HFF-Myc (cell line): ENCODE measurements at regions not wholly inside any gene's neighbourhood (a gene's known extent, or its start where the extent isn't known, plus 50 kb on each side); places are given as distances from the start of the nearest gene placed in this dataset.
"Not testable (repeated sequence)": the region's sequence is repeated elsewhere in the genome, so short reads cannot be mapped to it uniquely, and the experiment has no call there.

Experiments used
- DNase-seq: peaks from one replicate; pipeline ENCODE4 v3.0.0-alpha.2; 2011; ENCODE audit warnings: low read depth; ENCODE audit errors: extremely low read depth
- H3K4me3 ChIP-seq: replicated peaks from 2 replicates; pipeline ENCODE4 v1.5.1; 2011; ENCODE audit warnings: low read depth, mild to moderate bottlenecking, control low read depth, low read length
- TF ChIP-seq, protein P1 (sequence below): IDR thresholded peaks from 2 replicates; pipeline ENCODE4 v1.5.1; 2012; ENCODE audit warnings: mild to moderate bottlenecking, low read depth, low read length, control low read depth; ENCODE audit errors: missing control alignments

DNA sequence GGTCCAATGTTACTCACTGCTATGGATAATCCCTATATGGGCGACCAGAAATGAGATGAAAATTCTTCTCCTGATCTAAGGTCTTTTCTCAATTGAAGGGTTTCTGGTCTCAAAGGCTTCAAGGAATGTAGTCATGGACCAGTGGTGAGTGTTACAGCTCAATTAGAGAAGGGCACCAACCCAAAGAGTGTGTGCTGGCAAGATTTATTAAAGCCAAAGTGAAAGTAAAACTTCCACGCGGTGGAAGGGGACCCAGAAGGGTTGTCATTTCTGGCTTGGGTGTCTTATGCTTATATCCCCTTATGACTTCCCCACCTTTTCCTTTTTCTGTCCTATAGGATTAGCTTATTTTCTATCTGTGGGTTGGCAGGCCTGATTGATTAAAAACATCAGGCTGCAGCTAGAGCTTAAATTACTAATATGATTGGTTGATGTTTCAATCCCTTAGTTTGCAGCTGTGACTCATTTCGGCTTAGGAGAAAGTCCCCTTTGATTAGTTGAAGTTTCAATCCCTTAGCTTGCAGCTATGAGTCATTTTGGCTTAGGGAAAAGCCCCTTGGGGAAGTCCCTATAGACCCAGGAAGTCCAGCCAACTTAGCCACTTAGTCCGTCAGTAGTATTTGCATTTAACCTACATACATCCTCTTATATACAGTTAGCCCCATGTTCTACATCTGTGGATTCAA lies 179.5 kb upstream of the NLGN4Y start:
- H3K4me3 ChIP-seq: no peak overlapping the region
- DNase-seq: peak; percentile 4
- TF ChIP-seq, protein P1, sequence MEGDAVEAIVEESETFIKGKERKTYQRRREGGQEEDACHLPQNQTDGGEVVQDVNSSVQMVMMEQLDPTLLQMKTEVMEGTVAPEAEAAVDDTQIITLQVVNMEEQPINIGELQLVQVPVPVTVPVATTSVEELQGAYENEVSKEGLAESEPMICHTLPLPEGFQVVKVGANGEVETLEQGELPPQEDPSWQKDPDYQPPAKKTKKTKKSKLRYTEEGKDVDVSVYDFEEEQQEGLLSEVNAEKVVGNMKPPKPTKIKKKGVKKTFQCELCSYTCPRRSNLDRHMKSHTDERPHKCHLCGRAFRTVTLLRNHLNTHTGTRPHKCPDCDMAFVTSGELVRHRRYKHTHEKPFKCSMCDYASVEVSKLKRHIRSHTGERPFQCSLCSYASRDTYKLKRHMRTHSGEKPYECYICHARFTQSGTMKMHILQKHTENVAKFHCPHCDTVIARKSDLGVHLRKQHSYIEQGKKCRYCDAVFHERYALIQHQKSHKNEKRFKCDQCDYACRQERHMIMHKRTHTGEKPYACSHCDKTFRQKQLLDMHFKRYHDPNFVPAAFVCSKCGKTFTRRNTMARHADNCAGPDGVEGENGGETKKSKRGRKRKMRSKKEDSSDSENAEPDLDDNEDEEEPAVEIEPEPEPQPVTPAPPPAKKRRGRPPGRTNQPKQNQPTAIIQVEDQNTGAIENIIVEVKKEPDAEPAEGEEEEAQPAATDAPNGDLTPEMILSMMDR: no peak

DNA sequence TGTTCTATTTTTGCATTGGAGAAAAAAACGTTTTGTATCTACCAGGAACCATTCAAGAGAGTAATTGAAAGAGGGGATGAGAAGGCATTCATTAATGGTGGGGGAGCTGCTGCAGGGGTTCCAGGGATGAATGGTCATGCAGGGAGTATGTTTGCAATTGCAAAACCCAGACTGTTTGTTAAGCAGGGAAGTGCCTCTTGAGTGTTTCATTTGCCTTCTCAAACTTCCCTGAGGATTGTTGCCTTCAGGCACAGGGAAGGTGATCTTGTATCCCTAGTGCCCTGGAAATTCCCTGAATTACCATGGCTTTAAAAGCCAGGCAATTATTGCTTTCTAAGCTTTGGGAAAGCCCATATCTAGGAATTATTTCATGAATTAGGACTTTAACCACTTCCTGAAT lies 172.7 kb upstream of the NLGN4Y start:
- no peak for DNase-seq
- H3K4me3 ChIP-seq: no peak overlapping the region
- TF ChIP-seq, protein P1: no peak

DNA sequence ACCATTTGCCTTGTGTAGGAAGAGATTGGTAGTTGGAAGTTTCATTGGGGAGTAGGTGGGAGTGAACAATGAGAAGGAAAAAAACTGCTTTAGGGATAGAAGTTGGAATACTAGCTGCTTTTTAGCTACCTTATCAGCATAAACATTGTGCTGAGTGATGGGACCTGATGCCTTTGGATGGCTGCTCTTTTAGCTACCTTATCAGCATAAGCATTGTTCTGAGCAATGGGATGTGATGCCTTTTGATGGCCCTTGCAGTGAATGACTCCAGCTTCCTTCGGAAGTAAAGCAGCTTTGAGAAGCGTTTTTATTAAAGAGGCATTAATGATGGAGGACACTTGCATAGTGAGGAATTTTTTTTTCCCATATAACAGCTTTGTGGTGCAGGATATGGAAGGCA lies 168.2 kb upstream of the NLGN4Y start:
- TF ChIP-seq, protein P1: no peak
- no peak for DNase-seq
- H3K4me3 ChIP-seq: no peak overlapping the region

DNA sequence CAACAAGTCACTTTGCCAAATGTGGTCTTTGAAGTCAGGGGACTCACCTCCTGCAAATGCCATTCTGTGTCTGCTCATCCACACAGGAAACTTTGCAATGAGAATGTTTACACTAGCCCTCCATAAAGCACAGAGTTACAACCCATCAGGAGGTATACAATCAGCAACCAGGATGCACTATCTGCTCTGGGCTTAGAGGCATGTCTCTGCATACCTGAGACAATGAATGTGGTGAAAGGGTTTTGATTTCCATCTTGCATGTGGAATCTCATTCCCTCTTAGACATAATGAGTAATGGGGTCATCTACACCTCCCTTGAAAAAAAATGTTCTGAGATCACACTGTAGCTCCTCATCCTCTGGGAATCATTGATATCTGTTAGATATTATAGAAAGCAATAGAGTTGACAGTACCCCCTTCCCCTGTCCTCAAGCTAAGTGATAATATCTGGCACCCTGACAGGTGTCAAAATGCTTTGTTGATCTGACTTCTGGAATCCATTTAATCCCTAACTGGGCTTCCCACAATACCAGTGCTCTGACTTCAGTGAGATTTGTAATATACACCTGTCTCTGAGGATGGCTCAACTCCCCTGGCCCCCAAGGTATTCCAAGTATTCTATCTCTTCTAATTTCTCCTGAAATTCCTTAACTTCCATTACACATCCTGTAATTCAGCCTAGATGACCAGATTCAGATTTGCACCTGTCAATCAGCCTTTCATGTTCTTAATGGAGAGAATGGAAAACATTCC lies 163.4 kb upstream of the NLGN4Y start:
- DNase-seq: no peak
- TF ChIP-seq, protein P1: no peak
- H3K4me3 ChIP-seq: no peak overlapping the region

DNA sequence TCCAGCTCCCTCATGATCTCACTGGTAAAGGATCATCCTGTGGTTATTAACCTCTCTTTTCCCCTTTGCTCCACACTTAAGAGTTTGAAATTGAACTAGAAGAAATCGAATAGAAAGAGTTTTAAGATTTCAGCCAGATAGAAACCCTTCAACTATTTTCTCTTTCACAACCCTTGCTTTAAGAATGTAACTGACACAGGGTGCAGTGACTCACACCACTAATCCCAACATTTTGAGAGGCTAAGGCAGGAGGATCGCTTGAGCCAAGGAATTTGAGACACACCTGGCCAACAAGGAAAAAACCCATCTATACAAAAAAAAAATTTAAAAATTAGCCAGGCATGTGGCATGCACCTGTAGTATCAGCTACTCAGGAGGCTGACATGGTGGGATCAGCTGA lies 150.7 kb upstream of the NLGN4Y start:
- TF ChIP-seq, protein P1: no peak
- DNase-seq: no peak
- H3K4me3 ChIP-seq: no peak overlapping the region

DNA sequence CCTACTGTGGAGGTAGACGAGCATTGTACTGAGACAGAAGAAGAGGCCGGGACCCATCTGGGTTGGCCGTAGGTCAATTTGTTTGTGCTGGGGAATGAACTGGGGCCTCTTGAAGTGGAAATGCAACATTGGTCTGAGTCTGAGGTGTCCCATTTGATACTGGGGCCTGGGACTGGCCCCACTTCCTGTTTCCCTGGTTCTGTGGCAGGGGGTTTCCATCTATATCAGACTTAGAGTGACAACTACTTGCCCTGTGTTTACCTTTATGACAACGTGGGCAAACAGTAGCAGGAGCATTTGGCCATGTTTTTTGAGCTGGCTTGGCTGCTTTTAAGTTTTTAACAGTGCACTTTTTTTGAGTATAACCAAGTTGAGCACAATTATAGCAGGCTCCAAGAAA lies 146.1 kb upstream of the NLGN4Y start:
- TF ChIP-seq, protein P1: no peak
- no peak overlapping the region for H3K4me3 ChIP-seq
- DNase-seq: no peak

DNA sequence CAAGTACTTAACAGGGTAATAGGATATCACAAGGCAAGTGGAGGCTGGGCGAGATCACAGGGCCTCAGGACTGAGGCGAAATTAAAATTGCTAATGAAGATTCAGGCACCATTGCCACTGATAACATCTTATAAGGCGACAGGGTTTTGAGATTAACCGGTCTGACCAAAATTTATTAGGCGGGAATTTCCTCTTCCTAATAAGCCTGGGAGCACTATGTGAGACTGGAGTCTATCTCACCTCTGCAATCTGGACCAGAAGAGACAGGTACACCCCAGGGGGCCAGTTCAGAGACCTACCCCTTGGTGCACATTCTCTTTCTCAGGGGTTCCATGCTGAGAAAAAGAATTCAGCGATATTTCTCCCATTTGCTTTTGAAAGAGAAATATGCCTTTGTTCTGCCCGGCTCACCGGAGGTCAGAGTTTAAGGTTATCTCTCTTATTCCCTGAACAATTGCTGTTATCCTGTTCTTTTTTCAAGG lies 113.7 kb upstream of the NLGN4Y start:
- H3K4me3 ChIP-seq: not testable (repeated sequence)

More for the DNA sequence above, 113.7 kb upstream of the NLGN4Y start:
- DNase-seq: not testable (repeated sequence)
